ENCODE measurements at regions not wholly inside any gene's neighbourhood (a gene's known extent, or its start where the extent isn't known, plus 50 kb on each side); places are given as distances from the start of the nearest gene placed in this dataset.

GRCh38 chr2:21656330-21657075 lies 532.7 kb downstream of the TDRD15 start:
- Histone ChIP-seq H3K9me3 (ENCODE audit: control insufficient read depth, insufficient read depth, low read depth, low read length) (no peaks in the 10 kb centered on the region), H3K36me3 (ENCODE audit: control insufficient read depth in 2 of 2, insufficient read depth in 1 of 2, low read length in 2 of 2) (no peaks in the 10 kb centered on the region), H3K4me1 (ENCODE audit: control insufficient read depth, insufficient read depth, low read length) (no peaks in the 10 kb centered on the region), H3K27ac (ENCODE audit: extremely low read depth, low read depth, low read length) (no peak overlapping the region), H3K4me3 (ENCODE audit: low read depth, low read length) (no peak overlapping the region)
- TF ChIP-seq ZNF426 (tag by site-specific recombination; IDR thresholded peaks at IDR 0.05), result no peak
- no peak for TF ChIP-seq ZNF843 (tag by site-specific recombination; IDR thresholded peaks at IDR 0.05)
- TF ChIP-seq HOXC10 (CRISPR knock-in tag; IDR thresholded peaks at IDR 0.05), result no peak
- TF ChIP-seq ZNF645 (tag by site-specific recombination; IDR thresholded peaks at IDR 0.05), result no peak
- no peak for TF ChIP-seq KLF9 (tag by site-specific recombination; IDR thresholded peaks at IDR 0.05; ENCODE audit: low read depth)
- TF ChIP-seq, protein P1, sequence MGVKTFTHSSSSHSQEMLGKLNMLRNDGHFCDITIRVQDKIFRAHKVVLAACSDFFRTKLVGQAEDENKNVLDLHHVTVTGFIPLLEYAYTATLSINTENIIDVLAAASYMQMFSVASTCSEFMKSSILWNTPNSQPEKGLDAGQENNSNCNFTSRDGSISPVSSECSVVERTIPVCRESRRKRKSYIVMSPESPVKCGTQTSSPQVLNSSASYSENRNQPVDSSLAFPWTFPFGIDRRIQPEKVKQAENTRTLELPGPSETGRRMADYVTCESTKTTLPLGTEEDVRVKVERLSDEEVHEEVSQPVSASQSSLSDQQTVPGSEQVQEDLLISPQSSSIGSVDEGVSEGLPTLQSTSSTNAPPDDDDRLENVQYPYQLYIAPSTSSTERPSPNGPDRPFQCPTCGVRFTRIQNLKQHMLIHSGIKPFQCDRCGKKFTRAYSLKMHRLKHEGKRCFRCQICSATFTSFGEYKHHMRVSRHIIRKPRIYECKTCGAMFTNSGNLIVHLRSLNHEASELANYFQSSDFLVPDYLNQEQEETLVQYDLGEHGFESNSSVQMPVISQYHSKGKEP (tag by site-specific recombination; IDR thresholded peaks at IDR 0.05), result no peak
- TF ChIP-seq ZNF558 (tag by site-specific recombination; IDR thresholded peaks at IDR 0.05), result no peak
- TF ChIP-seq ZNF184 (tag by site-specific recombination; IDR thresholded peaks at IDR 0.05), result no peak
- TF ChIP-seq ZNF48 (tag by site-specific recombination; IDR thresholded peaks at IDR 0.05), result no peak
- TF ChIP-seq ZSCAN18 (tag by site-specific recombination; IDR thresholded peaks at IDR 0.05), result no peak
- TF ChIP-seq, protein P2, sequence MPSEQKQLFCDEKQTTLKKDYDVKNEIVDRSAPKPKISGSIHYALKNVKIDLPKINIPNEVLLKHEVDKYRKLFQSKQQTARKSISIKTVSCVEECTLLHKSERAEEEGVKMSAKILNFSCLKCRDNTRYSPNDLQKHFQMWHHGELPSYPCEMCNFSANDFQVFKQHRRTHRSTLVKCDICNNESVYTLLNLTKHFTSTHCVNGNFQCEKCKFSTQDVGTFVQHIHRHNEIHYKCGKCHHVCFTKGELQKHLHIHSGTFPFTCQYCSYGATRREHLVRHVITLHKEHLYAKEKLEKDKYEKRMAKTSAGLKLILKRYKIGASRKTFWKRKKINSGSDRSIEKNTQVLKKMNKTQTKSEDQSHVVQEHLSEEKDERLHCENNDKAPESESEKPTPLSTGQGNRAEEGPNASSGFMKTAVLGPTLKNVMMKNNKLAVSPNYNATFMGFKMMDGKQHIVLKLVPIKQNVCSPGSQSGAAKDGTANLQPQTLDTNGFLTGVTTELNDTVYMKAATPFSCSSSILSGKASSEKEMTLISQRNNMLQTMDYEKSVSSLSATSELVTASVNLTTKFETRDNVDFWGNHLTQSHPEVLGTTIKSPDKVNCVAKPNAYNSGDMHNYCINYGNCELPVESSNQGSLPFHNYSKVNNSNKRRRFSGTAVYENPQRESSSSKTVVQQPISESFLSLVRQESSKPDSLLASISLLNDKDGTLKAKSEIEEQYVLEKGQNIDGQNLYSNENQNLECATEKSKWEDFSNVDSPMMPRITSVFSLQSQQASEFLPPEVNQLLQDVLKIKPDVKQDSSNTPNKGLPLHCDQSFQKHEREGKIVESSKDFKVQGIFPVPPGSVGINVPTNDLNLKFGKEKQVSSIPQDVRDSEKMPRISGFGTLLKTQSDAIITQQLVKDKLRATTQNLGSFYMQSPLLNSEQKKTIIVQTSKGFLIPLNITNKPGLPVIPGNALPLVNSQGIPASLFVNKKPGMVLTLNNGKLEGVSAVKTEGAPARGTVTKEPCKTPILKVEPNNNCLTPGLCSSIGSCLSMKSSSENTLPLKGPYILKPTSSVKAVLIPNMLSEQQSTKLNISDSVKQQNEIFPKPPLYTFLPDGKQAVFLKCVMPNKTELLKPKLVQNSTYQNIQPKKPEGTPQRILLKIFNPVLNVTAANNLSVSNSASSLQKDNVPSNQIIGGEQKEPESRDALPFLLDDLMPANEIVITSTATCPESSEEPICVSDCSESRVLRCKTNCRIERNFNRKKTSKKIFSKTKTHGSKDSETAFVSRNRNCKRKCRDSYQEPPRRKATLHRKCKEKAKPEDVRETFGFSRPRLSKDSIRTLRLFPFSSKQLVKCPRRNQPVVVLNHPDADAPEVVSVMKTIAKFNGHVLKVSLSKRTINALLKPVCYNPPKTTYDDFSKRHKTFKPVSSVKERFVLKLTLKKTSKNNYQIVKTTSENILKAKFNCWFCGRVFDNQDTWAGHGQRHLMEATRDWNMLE (tag by site-specific recombination; conservative IDR thresholded peaks at IDR 0.05; ENCODE audit: low read depth), result no peak
- no peak for TF ChIP-seq ZNF707 (tag by site-specific recombination; IDR thresholded peaks at IDR 0.05)
- TF ChIP-seq SETDB1 (IDR thresholded peaks at IDR 0.05; ENCODE audit: insufficient read length, low read length), result no peak
- TF ChIP-seq SP2 (tag by site-specific recombination; IDR thresholded peaks at IDR 0.05), result no peak
- no peak for TF ChIP-seq ZNF311 (tag by site-specific recombination; IDR thresholded peaks at IDR 0.05; ENCODE audit: borderline replicate concordance)
- TF ChIP-seq ZNF596 (tag by site-specific recombination; IDR thresholded peaks at IDR 0.05), result no peak
- no peak for TF ChIP-seq AEBP2 (tag by site-specific recombination; IDR thresholded peaks at IDR 0.05; ENCODE audit: borderline replicate concordance)
- TF ChIP-seq ZBTB1 (tag by site-specific recombination; IDR thresholded peaks at IDR 0.05), result no peak
- ChIA-PET POLR2A (no interaction called here), CTCF (no interaction called here)

Measured in HEK293 (cell line).